Fibroblast of villous mesenchyme (primary cell): ENCODE measurements at regions not wholly inside any gene's neighbourhood (a gene's known extent, or its start where the extent isn't known, plus 50 kb on each side); places are given as distances from the start of the nearest gene placed in this dataset.

Experiments used
- DNase-seq: peaks from one replicate; pipeline ENCODE4 v3.0.0-alpha.2; 2010; ENCODE audit warnings: low read depth
- H3K4me3 ChIP-seq: 2 replicates; pipeline ENCODE4 v1.5.1; 2011; ENCODE audit warnings: low read depth, mild to moderate bottlenecking, low read length
- CTCF ChIP-seq: IDR thresholded peaks from 2 replicates; pipeline ENCODE4 v1.5.1; 2012; ENCODE audit warnings: low read depth, mild to moderate bottlenecking, low read length; ENCODE audit not compliant: insufficient read depth

- no peak for TF ChIP-seq CTCF
- DNase-seq, result peak; percentile 56
- H3K4me3 ChIP-seq, result no peak overlapping the region
These were observed 164.9 kb downstream of the DLEU7 start for GRCh38 chr13:50678464-50679162.

GRCh38 chr13:50679321-50679720, 164.2 kb downstream of the DLEU7 start:
- no peak for DNase-seq

GRCh38 chr13:50682002-50682401, 161.5 kb downstream of the DLEU7 start:
- DNase-seq, result no peak
- TF ChIP-seq CTCF, result no peak
- H3K4me3 ChIP-seq, result no peak overlapping the region

More at GRCh38 chr13:50679321-50679720, 164.2 kb downstream of the DLEU7 start:
- no peak overlapping the region for H3K4me3 ChIP-seq
- no peak for TF ChIP-seq CTCF

GRCh38 chr13:50682966-50683365, 160.5 kb downstream of the DLEU7 start:
- no peak for TF ChIP-seq CTCF
- no peak overlapping the region for H3K4me3 ChIP-seq

GRCh38 chr13:50684366-50684765, 159.1 kb downstream of the DLEU7 start:
- no peak overlapping the region for H3K4me3 ChIP-seq
- no peak for DNase-seq
- TF ChIP-seq CTCF, result no peak

More at GRCh38 chr13:50682966-50683365, 160.5 kb downstream of the DLEU7 start:
- no peak for DNase-seq

- TF ChIP-seq CTCF, result no peak
These were observed 158.0 kb downstream of the DLEU7 start for GRCh38 chr13:50685491-50685890.

GRCh38 chr13:50685956-50686355, 157.5 kb downstream of the DLEU7 start:
- TF ChIP-seq CTCF, result no peak
- DNase-seq, result no peak
- H3K4me3 ChIP-seq, result no peak overlapping the region

More at GRCh38 chr13:50685491-50685890, 158.0 kb downstream of the DLEU7 start:
- DNase-seq, result no peak
- no peak overlapping the region for H3K4me3 ChIP-seq
